ENCODE measurements at regions not wholly inside any gene's neighbourhood (a gene's known extent, or its start where the extent isn't known, plus 50 kb on each side); places are given as distances from the start of the nearest gene placed in this dataset.
A peak's percentile ranks its signal among the peaks of the same experiment; 100 is the strongest.

- DNase-seq (ENCODE audit: low read depth) = no peak
Observed at GRCh38 chr13:79711631-79712030, 230.7 kb downstream of the NDFIP2 start.

- no peak for DNase-seq (ENCODE audit: low read depth)
Observed at GRCh38 chr13:79710376-79710775, 229.4 kb downstream of the NDFIP2 start.

GRCh38 chr13:79709471-79709870 lies 228.5 kb downstream of the NDFIP2 start:
- no peak for DNase-seq (ENCODE audit: low read depth)

GRCh38 chr13:79703772-79704171 lies 222.8 kb downstream of the NDFIP2 start:
- DNase-seq (ENCODE audit: low read depth) = no peak

- DNase-seq (ENCODE audit: low read depth) = no peak
Observed at GRCh38 chr13:79695754-79696153, 214.8 kb downstream of the NDFIP2 start.

GRCh38 chr13:79692846-79693245 lies 211.9 kb downstream of the NDFIP2 start:
- no peak for DNase-seq (ENCODE audit: low read depth)

- no peak for DNase-seq (ENCODE audit: low read depth)
Observed at GRCh38 chr13:79691826-79692225, 210.9 kb downstream of the NDFIP2 start.

- DNase-seq (ENCODE audit: low read depth) = no peak
Observed at GRCh38 chr13:79688741-79689140, 207.8 kb downstream of the NDFIP2 start.

GRCh38 chr13:79686441-79686840 lies 205.5 kb downstream of the NDFIP2 start:
- no peak for DNase-seq (ENCODE audit: low read depth)

- no peak for DNase-seq (ENCODE audit: low read depth)
Observed at GRCh38 chr13:79684371-79684770, 203.4 kb downstream of the NDFIP2 start.

GRCh38 chr13:79682164-79682563 lies 201.2 kb downstream of the NDFIP2 start:
- no peak for DNase-seq (ENCODE audit: low read depth)

- no peak for DNase-seq (ENCODE audit: low read depth)
Observed at GRCh38 chr13:79681069-79681468, 200.1 kb downstream of the NDFIP2 start.

GRCh38 chr13:79680485-79680884 lies 199.5 kb downstream of the NDFIP2 start:
- no peak for DNase-seq (ENCODE audit: low read depth)

- DNase-seq (ENCODE audit: low read depth) = peak; percentile 33
Observed at GRCh38 chr13:79679334-79679733, 198.4 kb downstream of the NDFIP2 start.

- no peak for DNase-seq (ENCODE audit: low read depth)
Observed at GRCh38 chr13:79678100-79678499, 197.1 kb downstream of the NDFIP2 start.

- no peak for DNase-seq (ENCODE audit: low read depth)
Observed at GRCh38 chr13:79675931-79676660, 195.1 kb downstream of the NDFIP2 start.

- no peak for DNase-seq (ENCODE audit: low read depth)
Observed at GRCh38 chr13:79674765-79675515, 194.0 kb downstream of the NDFIP2 start.

GRCh38 chr13:79673993-79674377 lies 193.0 kb downstream of the NDFIP2 start:
- DNase-seq (ENCODE audit: low read depth) = no peak

- DNase-seq (ENCODE audit: low read depth) = no peak
Observed at GRCh38 chr13:79673310-79673992, 192.5 kb downstream of the NDFIP2 start.

- no peak for DNase-seq (ENCODE audit: low read depth)
Observed at GRCh38 chr13:79671420-79671819, 190.5 kb downstream of the NDFIP2 start.

GRCh38 chr13:79668201-79668752 lies 187.3 kb downstream of the NDFIP2 start:
- no peak for DNase-seq (ENCODE audit: low read depth)

GRCh38 chr13:79667771-79668170 lies 186.8 kb downstream of the NDFIP2 start:
- DNase-seq (ENCODE audit: low read depth) = no peak

Measured in GM04504 (cell line).